Prostate gland (tissue), 2 donors: ENCODE measurements at regions not wholly inside any gene's neighbourhood (a gene's known extent, or its start where the extent isn't known, plus 50 kb on each side); places are given as distances from the start of the nearest gene placed in this dataset.

Experiments
- POLR2A ChIP-seq: fragments of 450-650 bp; IDR thresholded peaks from one replicate; pipeline ENCODE4 v1.6.1; 2016; ENCODE audit warnings: antibody characterized with exemption, mild to moderate bottlenecking
- POLR2AphosphoS5 ChIP-seq: sonication (generic); formaldehyde crosslinking; IDR thresholded peaks from one replicate; pipeline ENCODE4 v1.6.1; 2017; ENCODE audit warnings: antibody characterized with exemption
- TF ChIP-seq, protein P1 (sequence below), 4 experiments: fragments of 200-600 bp in 2 of 4; fragments of 450-650 bp in 2 of 4; sonication (generic) in 2 of 4; IDR thresholded peaks; 1 replicate in 3 of 4; 2 replicates in 1 of 4; pipeline ENCODE4 v1.5.1; 2016 to 2019; ENCODE audit warnings: antibody characterized with exemption in 4 of 4, mild to moderate bottlenecking in 2 of 4, moderate library complexity in 2 of 4

DNA sequence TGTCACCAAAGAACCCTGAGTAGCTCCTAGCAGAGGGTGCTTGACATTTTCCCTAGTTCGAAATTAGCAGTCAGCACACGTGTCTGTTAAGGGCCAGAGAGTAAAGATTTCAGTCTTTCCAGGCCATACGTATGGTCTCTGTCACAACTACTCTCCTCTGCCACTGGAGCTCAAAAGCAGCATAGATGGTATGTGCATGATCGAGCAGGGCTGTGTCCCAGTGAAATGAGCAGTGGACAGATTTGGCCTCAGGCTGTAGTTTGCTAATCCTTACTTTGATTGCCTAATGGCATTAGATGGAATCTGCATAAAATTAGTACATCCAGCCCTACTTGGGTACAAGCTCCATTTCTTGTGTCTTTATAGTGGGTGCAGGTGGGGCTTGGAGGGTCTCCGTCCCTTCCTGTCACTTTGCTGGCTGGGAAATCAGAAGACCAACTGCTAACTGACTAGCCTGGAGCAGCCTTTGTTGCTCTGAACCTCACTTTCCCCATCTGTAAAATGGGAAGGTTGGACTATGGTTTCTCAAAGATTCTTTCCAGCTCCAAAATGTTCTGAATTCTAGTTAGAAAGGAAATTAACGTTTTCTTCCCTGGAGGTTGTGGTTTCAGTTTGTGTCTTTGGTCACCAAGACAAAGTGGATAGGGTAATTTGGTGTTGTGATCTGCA lies 108.5 kb downstream of the GLI2 start:
- TF ChIP-seq, protein P1, sequence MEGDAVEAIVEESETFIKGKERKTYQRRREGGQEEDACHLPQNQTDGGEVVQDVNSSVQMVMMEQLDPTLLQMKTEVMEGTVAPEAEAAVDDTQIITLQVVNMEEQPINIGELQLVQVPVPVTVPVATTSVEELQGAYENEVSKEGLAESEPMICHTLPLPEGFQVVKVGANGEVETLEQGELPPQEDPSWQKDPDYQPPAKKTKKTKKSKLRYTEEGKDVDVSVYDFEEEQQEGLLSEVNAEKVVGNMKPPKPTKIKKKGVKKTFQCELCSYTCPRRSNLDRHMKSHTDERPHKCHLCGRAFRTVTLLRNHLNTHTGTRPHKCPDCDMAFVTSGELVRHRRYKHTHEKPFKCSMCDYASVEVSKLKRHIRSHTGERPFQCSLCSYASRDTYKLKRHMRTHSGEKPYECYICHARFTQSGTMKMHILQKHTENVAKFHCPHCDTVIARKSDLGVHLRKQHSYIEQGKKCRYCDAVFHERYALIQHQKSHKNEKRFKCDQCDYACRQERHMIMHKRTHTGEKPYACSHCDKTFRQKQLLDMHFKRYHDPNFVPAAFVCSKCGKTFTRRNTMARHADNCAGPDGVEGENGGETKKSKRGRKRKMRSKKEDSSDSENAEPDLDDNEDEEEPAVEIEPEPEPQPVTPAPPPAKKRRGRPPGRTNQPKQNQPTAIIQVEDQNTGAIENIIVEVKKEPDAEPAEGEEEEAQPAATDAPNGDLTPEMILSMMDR (IDR thresholded peaks at IDR 0.05), result no peak
- no peak for TF ChIP-seq POLR2AphosphoS5
- TF ChIP-seq POLR2A, result no peak
